SK-N-SH treated with all-trans-retinoic acid at 6 μM for 48 hours (cell line): ENCODE measurements at regions not wholly inside any gene's neighbourhood (a gene's known extent, or its start where the extent isn't known, plus 50 kb on each side); places are given as distances from the start of the nearest gene placed in this dataset.

ENCODE experiments used
- ATAC-seq: fragments of 200-7000 bp; cut with Tn5 transposase; 3 replicates; pipeline ENCODE4 v1.9.1; 2020; ENCODE audit warnings: mild to moderate bottlenecking, moderate library complexity
- BACH2 ChIP-seq: fragments of 250-450 bp; sonication (Bioruptor Pico); IDR thresholded peaks from 2 replicates; pipeline ENCODE4 v1.9.0; 2021; ENCODE audit warnings: mild to moderate bottlenecking, borderline replicate concordance
- CSDC2 ChIP-seq: fragments of 250-450 bp; sonication (Bioruptor Pico); IDR thresholded peaks from 2 replicates; pipeline ENCODE4 v1.5.0; 2020; ENCODE audit warnings: mild to moderate bottlenecking, moderate library complexity
- ESRRG ChIP-seq: fragments of 250-450 bp; sonication (Bioruptor Pico); IDR thresholded peaks from 2 replicates; pipeline ENCODE4 v1.6.1; 2021; ENCODE audit warnings: mild to moderate bottlenecking
- GLIS3 ChIP-seq: fragments of 250-450 bp; sonication (Bioruptor Pico); IDR thresholded peaks from 2 replicates; pipeline ENCODE4 v1.5.0; 2020; ENCODE audit warnings: mild to moderate bottlenecking, moderate library complexity
- PPARA ChIP-seq: fragments of 250-450 bp; sonication (Bioruptor Pico); IDR thresholded peaks from 2 replicates; pipeline ENCODE4 v1.5.0; 2020; ENCODE audit warnings: mild to moderate bottlenecking, borderline replicate concordance
- SNAI2 ChIP-seq: fragments of 250-450 bp; sonication (Bioruptor Pico); IDR thresholded peaks from 2 replicates; pipeline ENCODE4 v1.5.0; 2020; ENCODE audit warnings: mild to moderate bottlenecking, moderate library complexity
- TCF4 ChIP-seq: fragments of 250-450 bp; sonication (Bioruptor Pico); IDR thresholded peaks from 2 replicates; pipeline ENCODE4 v1.8.0; 2021; ENCODE audit warnings: mild to moderate bottlenecking, moderate library complexity, borderline replicate concordance
- TOX ChIP-seq: fragments of 250-450 bp; sonication (Bioruptor Pico); IDR thresholded peaks from 2 replicates; pipeline ENCODE4 v1.8.0; 2021; ENCODE audit warnings: mild to moderate bottlenecking, moderate library complexity, borderline replicate concordance
- ZC3H10 ChIP-seq: fragments of 250-450 bp; sonication (Bioruptor Pico); IDR thresholded peaks from 2 replicates; pipeline ENCODE4 v1.5.1; 2021; ENCODE audit warnings: mild to moderate bottlenecking, moderate library complexity
- ZFP3 ChIP-seq: fragments of 250-450 bp; sonication (Bioruptor Pico); IDR thresholded peaks from 2 replicates; pipeline ENCODE4 v1.5.0; 2020; ENCODE audit warnings: mild to moderate bottlenecking, moderate library complexity
- ZFP30 ChIP-seq: fragments of 450-650 bp; formaldehyde crosslinking; IDR thresholded peaks from 2 replicates; pipeline ENCODE4 v1.5.0; 2022; ENCODE audit warnings: mild to moderate bottlenecking, moderate library complexity
- ZNF8 ChIP-seq: fragments of 450-650 bp; formaldehyde crosslinking; IDR thresholded peaks from 2 replicates; pipeline ENCODE4 v1.5.0; 2020; ENCODE audit warnings: mild to moderate bottlenecking, moderate library complexity
- TF ChIP-seq, protein P1 (sequence below): fragments of 250-450 bp; sonication (Bioruptor Pico); IDR thresholded peaks from 2 replicates; pipeline ENCODE4 v1.5.0; 2020; ENCODE audit warnings: mild to moderate bottlenecking, moderate library complexity
- TF ChIP-seq, protein P2 (sequence below): fragments of 250-450 bp; sonication (Bioruptor Pico); IDR thresholded peaks from 2 replicates; pipeline ENCODE4 v1.5.1; 2020; ENCODE audit warnings: low read depth, mild to moderate bottlenecking, moderate library complexity
- TF ChIP-seq, protein P3 (sequence below): fragments of 250-450 bp; sonication (Bioruptor Pico); IDR thresholded peaks from 2 replicates; pipeline ENCODE4 v1.8.0; 2021; ENCODE audit warnings: low read depth, mild to moderate bottlenecking, moderate library complexity, borderline replicate concordance
- TF ChIP-seq, protein P4 (sequence below): fragments of 250-450 bp; sonication (Bioruptor Pico); IDR thresholded peaks from 2 replicates; pipeline ENCODE4 v1.5.1; 2021; ENCODE audit warnings: mild to moderate bottlenecking, moderate library complexity
- TF ChIP-seq, protein P5 (sequence below): fragments of 250-450 bp; sonication (Bioruptor Pico); IDR thresholded peaks from 2 replicates; pipeline ENCODE4 v1.8.0; 2020; ENCODE audit warnings: mild to moderate bottlenecking, moderate library complexity, borderline replicate concordance

DNA sequence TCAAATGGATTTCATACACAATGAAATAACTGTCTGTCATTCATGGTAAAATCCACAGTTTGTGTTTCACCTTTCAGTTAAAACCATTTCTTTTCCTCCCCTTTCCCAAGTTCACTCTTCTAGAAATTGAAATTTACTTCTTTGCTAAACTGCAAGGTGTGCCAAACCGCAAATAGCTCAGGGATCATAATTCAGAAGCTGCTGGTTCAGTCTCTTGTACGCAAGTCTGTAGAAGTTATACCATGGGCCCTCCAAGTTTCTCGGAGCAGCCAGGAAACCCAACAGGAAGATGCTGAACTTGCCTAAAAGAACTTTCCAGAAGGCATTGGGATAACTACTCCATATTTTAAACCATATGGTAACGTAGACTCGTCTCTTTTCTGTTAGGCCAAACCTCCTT lies 268.9 kb downstream of the FLRT2 start (continued):
- TF ChIP-seq, protein P1, sequence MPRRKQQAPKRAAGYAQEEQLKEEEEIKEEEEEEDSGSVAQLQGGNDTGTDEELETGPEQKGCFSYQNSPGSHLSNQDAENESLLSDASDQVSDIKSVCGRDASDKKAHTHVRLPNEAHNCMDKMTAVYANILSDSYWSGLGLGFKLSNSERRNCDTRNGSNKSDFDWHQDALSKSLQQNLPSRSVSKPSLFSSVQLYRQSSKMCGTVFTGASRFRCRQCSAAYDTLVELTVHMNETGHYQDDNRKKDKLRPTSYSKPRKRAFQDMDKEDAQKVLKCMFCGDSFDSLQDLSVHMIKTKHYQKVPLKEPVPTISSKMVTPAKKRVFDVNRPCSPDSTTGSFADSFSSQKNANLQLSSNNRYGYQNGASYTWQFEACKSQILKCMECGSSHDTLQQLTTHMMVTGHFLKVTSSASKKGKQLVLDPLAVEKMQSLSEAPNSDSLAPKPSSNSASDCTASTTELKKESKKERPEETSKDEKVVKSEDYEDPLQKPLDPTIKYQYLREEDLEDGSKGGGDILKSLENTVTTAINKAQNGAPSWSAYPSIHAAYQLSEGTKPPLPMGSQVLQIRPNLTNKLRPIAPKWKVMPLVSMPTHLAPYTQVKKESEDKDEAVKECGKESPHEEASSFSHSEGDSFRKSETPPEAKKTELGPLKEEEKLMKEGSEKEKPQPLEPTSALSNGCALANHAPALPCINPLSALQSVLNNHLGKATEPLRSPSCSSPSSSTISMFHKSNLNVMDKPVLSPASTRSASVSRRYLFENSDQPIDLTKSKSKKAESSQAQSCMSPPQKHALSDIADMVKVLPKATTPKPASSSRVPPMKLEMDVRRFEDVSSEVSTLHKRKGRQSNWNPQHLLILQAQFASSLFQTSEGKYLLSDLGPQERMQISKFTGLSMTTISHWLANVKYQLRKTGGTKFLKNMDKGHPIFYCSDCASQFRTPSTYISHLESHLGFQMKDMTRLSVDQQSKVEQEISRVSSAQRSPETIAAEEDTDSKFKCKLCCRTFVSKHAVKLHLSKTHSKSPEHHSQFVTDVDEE, result no peak

DNA sequence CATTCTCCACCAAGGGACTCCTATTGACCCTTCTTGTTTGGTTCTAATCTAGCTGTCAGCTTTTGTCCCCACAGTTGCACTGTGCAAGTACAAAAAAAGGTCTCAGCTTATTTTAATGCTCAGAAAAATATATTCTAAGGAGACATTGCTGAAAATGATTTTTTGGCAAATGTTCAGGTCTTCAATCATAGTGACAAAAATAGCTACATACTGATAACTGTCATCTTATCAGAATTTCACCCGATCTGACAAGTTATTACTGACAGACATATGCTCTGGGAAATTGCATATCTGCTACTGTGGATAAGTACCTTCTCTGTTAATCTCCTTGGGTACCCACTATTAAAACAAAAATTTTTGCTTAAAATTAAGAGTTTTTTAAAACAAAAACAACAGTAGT lies 263.6 kb downstream of the FLRT2 start:
- ATAC-seq, result no peak
- TF ChIP-seq, protein P2, sequence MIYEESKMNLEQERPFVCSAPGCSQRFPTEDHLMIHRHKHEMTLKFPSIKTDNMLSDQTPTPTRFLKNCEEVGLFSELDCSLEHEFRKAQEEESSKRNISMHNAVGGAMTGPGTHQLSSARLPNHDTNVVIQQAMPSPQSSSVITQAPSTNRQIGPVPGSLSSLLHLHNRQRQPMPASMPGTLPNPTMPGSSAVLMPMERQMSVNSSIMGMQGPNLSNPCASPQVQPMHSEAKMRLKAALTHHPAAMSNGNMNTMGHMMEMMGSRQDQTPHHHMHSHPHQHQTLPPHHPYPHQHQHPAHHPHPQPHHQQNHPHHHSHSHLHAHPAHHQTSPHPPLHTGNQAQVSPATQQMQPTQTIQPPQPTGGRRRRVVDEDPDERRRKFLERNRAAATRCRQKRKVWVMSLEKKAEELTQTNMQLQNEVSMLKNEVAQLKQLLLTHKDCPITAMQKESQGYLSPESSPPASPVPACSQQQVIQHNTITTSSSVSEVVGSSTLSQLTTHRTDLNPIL (CRISPR knock-in tag), result no peak
- TF ChIP-seq, protein P3, sequence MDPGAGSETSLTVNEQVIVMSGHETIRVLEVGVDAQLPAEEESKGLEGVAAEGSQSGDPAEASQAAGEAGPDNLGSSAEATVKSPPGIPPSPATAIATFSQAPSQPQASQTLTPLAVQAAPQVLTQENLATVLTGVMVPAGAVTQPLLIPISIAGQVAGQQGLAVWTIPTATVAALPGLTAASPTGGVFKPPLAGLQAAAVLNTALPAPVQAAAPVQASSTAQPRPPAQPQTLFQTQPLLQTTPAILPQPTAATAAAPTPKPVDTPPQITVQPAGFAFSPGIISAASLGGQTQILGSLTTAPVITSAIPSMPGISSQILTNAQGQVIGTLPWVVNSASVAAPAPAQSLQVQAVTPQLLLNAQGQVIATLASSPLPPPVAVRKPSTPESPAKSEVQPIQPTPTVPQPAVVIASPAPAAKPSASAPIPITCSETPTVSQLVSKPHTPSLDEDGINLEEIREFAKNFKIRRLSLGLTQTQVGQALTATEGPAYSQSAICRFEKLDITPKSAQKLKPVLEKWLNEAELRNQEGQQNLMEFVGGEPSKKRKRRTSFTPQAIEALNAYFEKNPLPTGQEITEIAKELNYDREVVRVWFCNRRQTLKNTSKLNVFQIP (CRISPR knock-in tag), result no peak
- TF ChIP-seq ZFP30, result no peak
- no peak for TF ChIP-seq PPARA (CRISPR knock-in tag)
- TF ChIP-seq ZNF8, result no peak
- no peak for TF ChIP-seq ESRRG (CRISPR knock-in tag)
- TF ChIP-seq, protein P4, sequence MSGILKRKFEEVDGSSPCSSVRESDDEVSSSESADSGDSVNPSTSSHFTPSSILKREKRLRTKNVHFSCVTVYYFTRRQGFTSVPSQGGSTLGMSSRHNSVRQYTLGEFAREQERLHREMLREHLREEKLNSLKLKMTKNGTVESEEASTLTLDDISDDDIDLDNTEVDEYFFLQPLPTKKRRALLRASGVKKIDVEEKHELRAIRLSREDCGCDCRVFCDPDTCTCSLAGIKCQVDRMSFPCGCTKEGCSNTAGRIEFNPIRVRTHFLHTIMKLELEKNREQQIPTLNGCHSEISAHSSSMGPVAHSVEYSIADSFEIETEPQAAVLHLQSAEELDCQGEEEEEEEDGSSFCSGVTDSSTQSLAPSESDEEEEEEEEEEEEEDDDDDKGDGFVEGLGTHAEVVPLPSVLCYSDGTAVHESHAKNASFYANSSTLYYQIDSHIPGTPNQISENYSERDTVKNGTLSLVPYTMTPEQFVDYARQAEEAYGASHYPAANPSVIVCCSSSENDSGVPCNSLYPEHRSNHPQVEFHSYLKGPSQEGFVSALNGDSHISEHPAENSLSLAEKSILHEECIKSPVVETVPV (CRISPR knock-in tag), result no peak
- TF ChIP-seq SNAI2 (CRISPR knock-in tag), result no peak
- TF ChIP-seq TOX, result no peak
- no peak for TF ChIP-seq TCF4 (CRISPR knock-in tag)
- no peak for TF ChIP-seq CSDC2 (CRISPR knock-in tag)
- TF ChIP-seq ZC3H10, result no peak
- TF ChIP-seq, protein P5, sequence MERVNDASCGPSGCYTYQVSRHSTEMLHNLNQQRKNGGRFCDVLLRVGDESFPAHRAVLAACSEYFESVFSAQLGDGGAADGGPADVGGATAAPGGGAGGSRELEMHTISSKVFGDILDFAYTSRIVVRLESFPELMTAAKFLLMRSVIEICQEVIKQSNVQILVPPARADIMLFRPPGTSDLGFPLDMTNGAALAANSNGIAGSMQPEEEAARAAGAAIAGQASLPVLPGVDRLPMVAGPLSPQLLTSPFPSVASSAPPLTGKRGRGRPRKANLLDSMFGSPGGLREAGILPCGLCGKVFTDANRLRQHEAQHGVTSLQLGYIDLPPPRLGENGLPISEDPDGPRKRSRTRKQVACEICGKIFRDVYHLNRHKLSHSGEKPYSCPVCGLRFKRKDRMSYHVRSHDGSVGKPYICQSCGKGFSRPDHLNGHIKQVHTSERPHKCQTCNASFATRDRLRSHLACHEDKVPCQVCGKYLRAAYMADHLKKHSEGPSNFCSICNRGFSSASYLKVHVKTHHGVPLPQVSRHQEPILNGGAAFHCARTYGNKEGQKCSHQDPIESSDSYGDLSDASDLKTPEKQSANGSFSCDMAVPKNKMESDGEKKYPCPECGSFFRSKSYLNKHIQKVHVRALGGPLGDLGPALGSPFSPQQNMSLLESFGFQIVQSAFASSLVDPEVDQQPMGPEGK, result no peak
- TF ChIP-seq, protein P1, result no peak
- no peak for TF ChIP-seq ZFP3 (CRISPR knock-in tag)
- no peak for TF ChIP-seq BACH2 (CRISPR knock-in tag)
- TF ChIP-seq, all 23 proteins: peak for 0

DNA sequence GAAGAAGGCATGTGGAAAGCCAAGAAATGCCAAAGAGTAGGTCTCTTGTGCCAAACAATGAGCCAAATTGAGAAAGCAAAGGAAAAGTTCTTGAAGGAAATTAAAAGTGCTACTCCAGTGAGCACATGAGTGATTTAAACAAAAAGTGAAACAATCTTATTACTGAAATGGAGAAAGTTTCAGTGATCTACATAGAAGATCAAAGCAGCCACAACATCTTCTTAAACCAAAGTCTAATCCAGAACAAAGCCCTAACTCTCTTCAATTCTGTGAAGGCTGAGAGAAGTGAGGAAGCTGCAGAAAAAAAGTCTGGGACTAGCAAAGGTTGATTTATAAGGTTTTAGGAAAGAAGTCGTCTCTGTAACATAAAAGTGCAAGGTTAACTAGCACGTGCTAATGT lies 259.6 kb downstream of the FLRT2 start:
- ATAC-seq, result no peak
- TF ChIP-seq, protein P4 (CRISPR knock-in tag), result no peak
- TF ChIP-seq TCF4 (CRISPR knock-in tag) (no peak), BACH2 (CRISPR knock-in tag) (no peak), GLIS3 (CRISPR knock-in tag) (no peak)
